ENCODE measurements at regions not wholly inside any gene's neighbourhood (a gene's known extent, or its start where the extent isn't known, plus 50 kb on each side); places are given as distances from the start of the nearest gene placed in this dataset.

GRCh38 chr20:21004386-21005076, 101.6 kb downstream of the LINC00237 start:
- TF ChIP-seq CTCF (IDR thresholded peaks at IDR 0.05 in 8 of 11, conservative IDR thresholded peaks at IDR 0.05 in 3 of 11): no peak
- no peak for TF ChIP-seq POLR2A (IDR thresholded peaks at IDR 0.05)
- no peak for TF ChIP-seq POLR2AphosphoS5 (IDR thresholded peaks at IDR 0.05)

Measured in spleen (tissue), 7 donors.